Activated naive CD4-positive, alpha-beta T cell treated with anti-CD3 and anti-CD28 coated beads for 36 hours (primary cell): ENCODE measurements at regions not wholly inside any gene's neighbourhood (a gene's known extent, or its start where the extent isn't known, plus 50 kb on each side); places are given as distances from the start of the nearest gene placed in this dataset.

Experiments
- CTCF ChIA-PET: fragments of 350-600 bp; sonication (Branson Sonifier 250); formaldehyde crosslinking; loops from one replicate; lab custom pipeline; 2021; ENCODE audit warnings: antibody characterized with exemption; lab: Charles Lee
- DNase-seq: peaks from one replicate; pipeline ENCODE4 v3.0.0-alpha.2; 2020
- H3K27ac Mint-ChIP-seq: one replicate; pipeline ENCODE4 v1.8.0; 2021; ENCODE audit warnings: mild to moderate bottlenecking, mixed read lengths
- H3K27me3 Mint-ChIP-seq: one replicate; pipeline ENCODE4 v1.8.0; 2021; ENCODE audit warnings: low read depth, mixed read lengths
- H3K36me3 Mint-ChIP-seq: one replicate; pipeline ENCODE4 v1.8.0; 2021; ENCODE audit warnings: low read depth, mixed read lengths
- H3K4me1 Mint-ChIP-seq: one replicate; pipeline ENCODE4 v1.8.0; 2021; ENCODE audit warnings: low read depth, mixed read lengths
- H3K4me3 Mint-ChIP-seq: one replicate; pipeline ENCODE4 v1.8.0; 2021; ENCODE audit warnings: mild to moderate bottlenecking, moderate library complexity, mixed read lengths
- H3K9me3 Mint-ChIP-seq: one replicate; pipeline ENCODE4 v1.8.0; 2021; ENCODE audit warnings: mixed read lengths
- intact Hi-C: fragments of 100-400 bp; cut with micrococcal nuclease; formaldehyde crosslinking; loops from one replicate; pipeline ENCODE4 v1.15.1; 2023

- intact Hi-C loops: loop anchor here (5.0 kb wide), 1 partner anchor 85 kb away; no protein-coding TSS in a partner anchor
- peaks cover 12% of the 10 kb centered on the region for H3K4me1 Mint-ChIP-seq
- CTCF ChIA-PET: interaction anchor here (0.8 to 1.3 kb wide), 2 partner anchors 23 to 82 kb away, joined by 3 read pairs; no protein-coding TSS in a partner anchor
- H3K27ac Mint-ChIP-seq: no peak overlapping the region
- no peak overlapping the region for H3K4me3 Mint-ChIP-seq
- no peaks in the 10 kb centered on the region for H3K9me3 Mint-ChIP-seq
- H3K36me3 Mint-ChIP-seq: no peaks in the 10 kb centered on the region
- no peaks in the 10 kb centered on the region for H3K27me3 Mint-ChIP-seq
- peak; percentile 52 for DNase-seq
These were observed 90.6 kb downstream of the MID1IP1 start for GRCh38 chrX:38891641-38892413.

GRCh38 chrX:38893441-38893840, 92.2 kb downstream of the MID1IP1 start:
- H3K27ac Mint-ChIP-seq: no peak overlapping the region
- no peaks in the 10 kb centered on the region for H3K9me3 Mint-ChIP-seq
- H3K4me3 Mint-ChIP-seq: no peak overlapping the region
- DNase-seq: no peak
- H3K36me3 Mint-ChIP-seq: no peaks in the 10 kb centered on the region
- CTCF ChIA-PET: no interaction called here
- no peaks in the 10 kb centered on the region for H3K27me3 Mint-ChIP-seq
- H3K4me1 Mint-ChIP-seq: peaks cover 12% of the 10 kb centered on the region
- intact Hi-C loops: loop anchor here (5.0 kb wide), 1 partner anchor 86 kb away; no protein-coding TSS in a partner anchor

GRCh38 chrX:38895775-38896174, 94.5 kb downstream of the MID1IP1 start:
- no peaks in the 10 kb centered on the region for H3K27me3 Mint-ChIP-seq
- intact Hi-C loops: no loop called here
- CTCF ChIA-PET: no interaction called here
- H3K27ac Mint-ChIP-seq: no peak overlapping the region
- no peaks in the 10 kb centered on the region for H3K9me3 Mint-ChIP-seq
- H3K4me3 Mint-ChIP-seq: no peak overlapping the region
- H3K4me1 Mint-ChIP-seq: peaks cover 12% of the 10 kb centered on the region
- no peak for DNase-seq
- H3K36me3 Mint-ChIP-seq: no peaks in the 10 kb centered on the region

- no peaks in the 10 kb centered on the region for H3K27me3 Mint-ChIP-seq
- no peaks in the 10 kb centered on the region for H3K9me3 Mint-ChIP-seq
- no peak overlapping the region for H3K4me3 Mint-ChIP-seq
- no peaks in the 10 kb centered on the region for H3K36me3 Mint-ChIP-seq
- no peak for DNase-seq
- CTCF ChIA-PET: no interaction called here
- intact Hi-C loops: no loop called here
- H3K4me1 Mint-ChIP-seq: peaks cover 6% of the 10 kb centered on the region
- H3K27ac Mint-ChIP-seq: no peak overlapping the region
These were observed 95.6 kb downstream of the MID1IP1 start for GRCh38 chrX:38896724-38897298.

- Mint-ChIP-seq H3K27ac (no peak overlapping the region), H3K9me3 (no peaks in the 10 kb centered on the region), H3K4me1 (no peaks in the 10 kb centered on the region), H3K27me3 (no peaks in the 10 kb centered on the region), H3K4me3 (no peak overlapping the region), H3K36me3 (no peaks in the 10 kb centered on the region)
- DNase-seq: no peak
- intact Hi-C loops: no loop called here
- CTCF ChIA-PET: interaction anchor here (1.1 kb wide), 1 partner anchor 8 kb away, joined by 3 read pairs; no protein-coding TSS in a partner anchor
These were observed 97.0 kb downstream of the MID1IP1 start for GRCh38 chrX:38898261-38898660.

- H3K27me3 Mint-ChIP-seq: no peaks in the 10 kb centered on the region
- H3K27ac Mint-ChIP-seq: no peak overlapping the region
- no peaks in the 10 kb centered on the region for H3K36me3 Mint-ChIP-seq
- no peaks in the 10 kb centered on the region for H3K4me1 Mint-ChIP-seq
- DNase-seq: no peak
- no peak overlapping the region for H3K4me3 Mint-ChIP-seq
- intact Hi-C loops: no loop called here
- H3K9me3 Mint-ChIP-seq: no peaks in the 10 kb centered on the region
- CTCF ChIA-PET: no interaction called here
These were observed 98.4 kb downstream of the MID1IP1 start for GRCh38 chrX:38899650-38900049.

GRCh38 chrX:38900719-38901118, 99.5 kb downstream of the MID1IP1 start:
- no peak overlapping the region for H3K4me3 Mint-ChIP-seq
- no peak overlapping the region for H3K27ac Mint-ChIP-seq
- no peaks in the 10 kb centered on the region for H3K27me3 Mint-ChIP-seq
- CTCF ChIA-PET: no interaction called here
- no peaks in the 10 kb centered on the region for H3K4me1 Mint-ChIP-seq
- intact Hi-C loops: no loop called here
- no peaks in the 10 kb centered on the region for H3K36me3 Mint-ChIP-seq
- H3K9me3 Mint-ChIP-seq: no peaks in the 10 kb centered on the region
- DNase-seq: no peak

GRCh38 chrX:38902972-38903492, 101.8 kb downstream of the MID1IP1 start:
- DNase-seq: no peak
- Mint-ChIP-seq H3K36me3 (no peaks in the 10 kb centered on the region), H3K4me1 (no peaks in the 10 kb centered on the region), H3K4me3 (no peak overlapping the region), H3K27ac (no peak overlapping the region), H3K27me3 (no peaks in the 10 kb centered on the region), H3K9me3 (no peaks in the 10 kb centered on the region)
- intact Hi-C loops: no loop called here
- CTCF ChIA-PET: no interaction called here

GRCh38 chrX:38916801-38917200, 115.5 kb downstream of the MID1IP1 start:
- CTCF ChIA-PET: no interaction called here
- Mint-ChIP-seq H3K27me3 (no peaks in the 10 kb centered on the region), H3K36me3 (no peaks in the 10 kb centered on the region), H3K27ac (no peak overlapping the region), H3K4me3 (no peak overlapping the region), H3K9me3 (no peaks in the 10 kb centered on the region), H3K4me1 (peaks cover 2% of the 10 kb centered on the region)
- no peak for DNase-seq
- intact Hi-C loops: no loop called here

- Mint-ChIP-seq H3K4me3 (no peak overlapping the region), H3K27ac (no peak overlapping the region), H3K36me3 (no peaks in the 10 kb centered on the region), H3K9me3 (no peaks in the 10 kb centered on the region), H3K4me1 (peaks cover 2% of the 10 kb centered on the region), H3K27me3 (no peaks in the 10 kb centered on the region)
- intact Hi-C loops: no loop called here
- no peak for DNase-seq
- CTCF ChIA-PET: no interaction called here
These were observed 116.7 kb downstream of the MID1IP1 start for GRCh38 chrX:38917954-38918353.

- Mint-ChIP-seq H3K4me1 (peaks cover 2% of the 10 kb centered on the region), H3K9me3 (no peaks in the 10 kb centered on the region), H3K36me3 (no peaks in the 10 kb centered on the region), H3K27ac (no peak overlapping the region), H3K27me3 (no peaks in the 10 kb centered on the region), H3K4me3 (no peak overlapping the region)
- intact Hi-C loops: no loop called here
- CTCF ChIA-PET: no interaction called here
- no peak for DNase-seq
These were observed 117.9 kb downstream of the MID1IP1 start for GRCh38 chrX:38919202-38919601.

GRCh38 chrX:38919853-38920528, 118.7 kb downstream of the MID1IP1 start:
- no peaks in the 10 kb centered on the region for H3K36me3 Mint-ChIP-seq
- intact Hi-C loops: no loop called here
- no peaks in the 10 kb centered on the region for H3K27me3 Mint-ChIP-seq
- no peak overlapping the region for H3K27ac Mint-ChIP-seq
- no peak overlapping the region for H3K4me3 Mint-ChIP-seq
- H3K9me3 Mint-ChIP-seq: no peaks in the 10 kb centered on the region
- CTCF ChIA-PET: no interaction called here
- no peak for DNase-seq
- H3K4me1 Mint-ChIP-seq: no peaks in the 10 kb centered on the region
